HG02571 (cell line): ENCODE measurements at regions not wholly inside any gene's neighbourhood (a gene's known extent, or its start where the extent isn't known, plus 50 kb on each side); places are given as distances from the start of the nearest gene placed in this dataset.

ENCODE experiments used
- ATAC-seq: cut with Tn5 transposase; IDR thresholded peaks from one replicate; pipeline ENCODE4 v1.9.1; 2021; ENCODE audit warnings: mild to moderate bottlenecking, moderate library complexity; ENCODE audit not compliant: unreplicated experiment

GRCh38 chr17:77467521-77467920 lies 326.8 kb downstream of the SEC14L1 start:
- ATAC-seq: no peak

- ATAC-seq: no peak
Measured at GRCh38 chr17:77468897-77469296, 328.1 kb downstream of the SEC14L1 start.

- ATAC-seq: no peak
Measured at GRCh38 chr17:77470330-77470786, 329.6 kb downstream of the SEC14L1 start.

GRCh38 chr17:77470800-77471733 lies 330.3 kb downstream of the SEC14L1 start:
- ATAC-seq: no peak

GRCh38 chr17:77471984-77472461 lies 331.3 kb downstream of the SEC14L1 start:
- ATAC-seq: no peak

GRCh38 chr17:77472468-77473310 lies 331.9 kb downstream of the SEC14L1 start:
- ATAC-seq: no peak

GRCh38 chr17:77473615-77474226 lies 333.0 kb downstream of the SEC14L1 start:
- no peak for ATAC-seq

GRCh38 chr17:77474292-77474988 lies 333.7 kb downstream of the SEC14L1 start:
- no peak for ATAC-seq

- no peak for ATAC-seq
Measured at GRCh38 chr17:77475016-77475976, 334.5 kb downstream of the SEC14L1 start.

- ATAC-seq: no peak
Measured at GRCh38 chr17:77476006-77476405, 335.2 kb downstream of the SEC14L1 start.

- ATAC-seq: no peak
Measured at GRCh38 chr17:77476498-77476897, 335.7 kb downstream of the SEC14L1 start.

GRCh38 chr17:77476931-77477805 lies 336.4 kb downstream of the SEC14L1 start:
- no peak for ATAC-seq

GRCh38 chr17:77478281-77478680 lies 337.5 kb downstream of the SEC14L1 start:
- no peak for ATAC-seq

GRCh38 chr17:77478899-77479298 lies 338.1 kb downstream of the SEC14L1 start:
- no peak for ATAC-seq

- no peak for ATAC-seq
Measured at GRCh38 chr17:77479372-77480198, 338.8 kb downstream of the SEC14L1 start.

- no peak for ATAC-seq
Measured at GRCh38 chr17:77480199-77480508, 339.4 kb downstream of the SEC14L1 start.

GRCh38 chr17:77480509-77481215 lies 339.9 kb downstream of the SEC14L1 start:
- no peak for ATAC-seq
